ENCODE measurements at regions not wholly inside any gene's neighbourhood (a gene's known extent, or its start where the extent isn't known, plus 50 kb on each side); places are given as distances from the start of the nearest gene placed in this dataset.

DNA sequence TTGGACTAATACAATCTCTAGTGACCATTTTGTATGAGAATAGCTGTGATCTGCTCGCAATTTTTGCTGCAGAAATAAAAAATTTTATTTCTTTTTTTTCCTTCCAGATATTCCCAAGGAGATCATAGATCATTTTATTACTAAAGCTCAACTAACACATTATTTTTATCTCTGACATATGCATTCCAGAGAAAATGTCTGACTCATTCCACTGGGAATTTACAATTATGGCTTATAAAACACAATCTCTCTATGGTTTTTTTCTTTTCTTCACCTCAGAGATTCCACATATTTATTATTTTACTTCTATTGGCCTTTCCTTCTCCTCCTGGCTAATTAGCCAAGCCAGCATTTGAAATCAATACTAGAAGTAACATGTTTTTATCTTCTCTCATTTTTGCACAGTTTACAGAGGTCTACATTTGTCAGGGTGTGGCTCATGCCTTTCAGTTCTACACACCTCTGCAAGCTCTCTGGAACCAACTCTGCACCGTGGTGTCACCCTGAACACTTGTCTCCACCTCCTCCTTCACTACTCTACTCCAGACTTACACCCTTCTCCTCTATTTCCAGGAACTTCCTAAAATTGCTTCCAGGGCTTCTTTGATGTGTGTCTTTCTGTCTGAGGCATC lies 59.8 kb upstream of the GPM6A start:
- no peaks in the 10 kb centered on the region for H3K9me3 ChIP-seq
- H3K36me3 ChIP-seq: no peaks in the 10 kb centered on the region
- H3K4me3 ChIP-seq: no peak overlapping the region
- DNase-seq: no peak
- no peaks in the 10 kb centered on the region for H3K27me3 ChIP-seq
- H3K4me1 ChIP-seq: peaks cover 0 to 15% (median 9%) of the 10 kb centered on the region in 4 donors
- TF ChIP-seq EP300 (IDR thresholded peaks at IDR 0.05): no peak
- TF ChIP-seq POLR2A (IDR thresholded peaks at IDR 0.05): no peak
- no peak for TF ChIP-seq POLR2AphosphoS5 (IDR thresholded peaks at IDR 0.05)
- TF ChIP-seq, protein P1, sequence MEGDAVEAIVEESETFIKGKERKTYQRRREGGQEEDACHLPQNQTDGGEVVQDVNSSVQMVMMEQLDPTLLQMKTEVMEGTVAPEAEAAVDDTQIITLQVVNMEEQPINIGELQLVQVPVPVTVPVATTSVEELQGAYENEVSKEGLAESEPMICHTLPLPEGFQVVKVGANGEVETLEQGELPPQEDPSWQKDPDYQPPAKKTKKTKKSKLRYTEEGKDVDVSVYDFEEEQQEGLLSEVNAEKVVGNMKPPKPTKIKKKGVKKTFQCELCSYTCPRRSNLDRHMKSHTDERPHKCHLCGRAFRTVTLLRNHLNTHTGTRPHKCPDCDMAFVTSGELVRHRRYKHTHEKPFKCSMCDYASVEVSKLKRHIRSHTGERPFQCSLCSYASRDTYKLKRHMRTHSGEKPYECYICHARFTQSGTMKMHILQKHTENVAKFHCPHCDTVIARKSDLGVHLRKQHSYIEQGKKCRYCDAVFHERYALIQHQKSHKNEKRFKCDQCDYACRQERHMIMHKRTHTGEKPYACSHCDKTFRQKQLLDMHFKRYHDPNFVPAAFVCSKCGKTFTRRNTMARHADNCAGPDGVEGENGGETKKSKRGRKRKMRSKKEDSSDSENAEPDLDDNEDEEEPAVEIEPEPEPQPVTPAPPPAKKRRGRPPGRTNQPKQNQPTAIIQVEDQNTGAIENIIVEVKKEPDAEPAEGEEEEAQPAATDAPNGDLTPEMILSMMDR (IDR thresholded peaks at IDR 0.05): no peak
- 41 to 65% methylated on average over 2 of the region's 2 CpGs for WGBS, 2 donors
- H3K27ac ChIP-seq: no peak overlapping the region
- intact Hi-C loops (cut with DNase I): no loop called here

DNA sequence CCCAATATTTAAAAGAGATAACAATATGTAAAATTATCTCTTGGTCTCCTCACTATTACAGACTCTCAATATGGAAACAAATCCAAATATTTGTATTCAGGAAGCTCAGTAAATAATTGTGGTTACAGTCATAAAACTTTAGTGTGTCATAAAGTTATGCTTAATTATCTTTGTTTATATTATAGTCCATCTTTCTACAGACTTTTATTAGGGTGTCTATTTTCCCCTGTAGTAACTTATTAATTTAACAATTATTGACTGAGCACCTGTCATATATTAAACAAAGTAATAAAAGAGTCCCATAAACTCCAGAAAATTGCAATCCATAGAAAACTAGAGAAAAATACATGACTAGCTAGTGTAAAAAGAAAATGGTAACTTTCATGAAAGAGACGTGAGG lies 61.6 kb upstream of the GPM6A start:
- Histone ChIP-seq H3K9me3 (peaks cover 0 to 3% (median 0%) of the 10 kb centered on the region in 4 donors), H3K27ac (no peak overlapping the region), H3K4me1 (peaks cover 0 to 15% (median 9%) of the 10 kb centered on the region in 4 donors), H3K36me3 (no peaks in the 10 kb centered on the region), H3K27me3 (no peaks in the 10 kb centered on the region), H3K4me3 (no peak overlapping the region)
- TF ChIP-seq POLR2AphosphoS5 (IDR thresholded peaks at IDR 0.05): no peak
- TF ChIP-seq, protein P1 (IDR thresholded peaks at IDR 0.05): no peak
- TF ChIP-seq EP300 (IDR thresholded peaks at IDR 0.05): no peak
- no peak for TF ChIP-seq POLR2A (IDR thresholded peaks at IDR 0.05)
- WGBS, 2 donors: 22 to 72% methylated on average over 1 of the region's 1 CpG
- intact Hi-C loops (cut with DNase I): no loop called here
- no peak for DNase-seq

DNA sequence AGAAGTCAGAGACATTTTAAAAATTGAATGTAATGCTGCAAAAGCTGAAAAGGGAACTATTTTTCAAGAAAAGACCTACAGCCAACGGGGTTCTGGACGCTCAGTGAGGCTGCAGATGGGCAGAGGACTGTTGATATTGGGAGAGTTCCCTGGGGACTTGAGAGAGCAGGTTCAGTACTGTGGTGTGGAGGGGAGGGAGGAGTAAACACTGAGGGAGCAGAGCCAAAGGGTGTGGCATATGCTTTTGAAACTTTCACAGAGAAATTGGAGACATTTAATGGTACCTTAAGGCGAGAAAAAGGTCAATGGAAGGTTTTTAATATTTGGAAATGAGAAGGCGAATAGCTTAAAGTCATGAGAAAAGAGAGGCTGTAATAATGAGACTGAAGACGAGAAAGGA lies 62.2 kb upstream of the GPM6A start:
- Histone ChIP-seq H3K27ac (no peak overlapping the region), H3K4me3 (no peak overlapping the region), H3K36me3 (no peaks in the 10 kb centered on the region), H3K9me3 (peaks cover 0 to 3% (median 0%) of the 10 kb centered on the region in 4 donors), H3K4me1 (peaks cover 0 to 15% (median 9%) of the 10 kb centered on the region in 4 donors), H3K27me3 (no peaks in the 10 kb centered on the region)
- intact Hi-C loops (cut with DNase I): no loop called here
- 37 to 63% methylated on average over 5 of the region's 5 CpGs for WGBS, 2 donors
- no peak for TF ChIP-seq POLR2A (IDR thresholded peaks at IDR 0.05)
- TF ChIP-seq, protein P1 (IDR thresholded peaks at IDR 0.05): no peak
- no peak for TF ChIP-seq EP300 (IDR thresholded peaks at IDR 0.05)
- TF ChIP-seq POLR2AphosphoS5 (IDR thresholded peaks at IDR 0.05): no peak
- no peak for DNase-seq

DNA sequence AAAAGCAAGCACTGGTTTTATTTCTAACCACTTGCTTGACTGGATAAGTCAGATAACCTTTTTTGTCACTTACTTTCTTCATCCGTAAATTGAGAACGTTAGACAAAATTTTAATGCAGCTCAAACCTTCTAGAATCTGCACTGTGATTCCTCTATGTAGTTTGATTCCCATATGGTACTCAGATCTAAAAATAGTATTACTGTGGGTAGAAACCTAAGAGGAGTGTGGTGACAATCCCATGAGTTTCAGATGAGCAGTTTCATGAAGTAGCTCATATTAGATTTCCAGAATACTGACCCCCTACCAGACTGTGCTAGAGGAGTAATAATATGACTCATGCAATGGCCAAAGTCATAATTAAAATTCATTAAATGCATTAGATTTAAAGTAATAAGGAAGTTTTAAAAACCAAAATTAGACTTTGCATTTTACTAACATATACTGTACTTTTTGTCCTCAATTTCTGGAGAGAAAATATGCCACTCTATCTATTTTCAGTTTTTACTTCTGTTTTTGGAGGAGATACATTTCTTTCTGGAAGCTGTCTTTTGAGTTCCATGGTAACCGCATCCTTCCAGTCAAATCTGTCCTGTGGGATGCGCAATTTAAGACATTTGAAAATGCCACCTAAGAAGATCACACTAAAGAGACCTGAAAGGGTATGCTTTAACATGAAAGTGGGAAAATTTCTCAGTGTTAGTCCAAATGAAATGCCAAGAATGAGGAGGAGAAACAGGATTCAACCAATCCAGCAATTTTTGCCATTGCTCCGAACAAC lies 64.1 kb upstream of the GPM6A start:
- intact Hi-C loops (cut with DNase I): no loop called here
- Histone ChIP-seq H3K27ac (no peak overlapping the region), H3K4me1 (peaks cover 0 to 15% (median 9%) of the 10 kb centered on the region in 4 donors), H3K36me3 (no peaks in the 10 kb centered on the region), H3K9me3 (peaks cover 0 to 3% (median 0%) of the 10 kb centered on the region in 4 donors), H3K27me3 (no peaks in the 10 kb centered on the region), H3K4me3 (no peak overlapping the region)
- DNase-seq: no peak
- TF ChIP-seq POLR2AphosphoS5 (IDR thresholded peaks at IDR 0.05) (no peak), EP300 (IDR thresholded peaks at IDR 0.05) (no peak), POLR2A (IDR thresholded peaks at IDR 0.05) (no peak)
- TF ChIP-seq, protein P1 (IDR thresholded peaks at IDR 0.05): no peak
- WGBS, 2 donors: 92% methylated on average over 5 of the region's 5 CpGs

All from sigmoid colon (tissue), 6 donors.